Heart left ventricle (tissue), 16 donors: ENCODE measurements at regions not wholly inside any gene's neighbourhood (a gene's known extent, or its start where the extent isn't known, plus 50 kb on each side); places are given as distances from the start of the nearest gene placed in this dataset.

ENCODE experiments used
- ATAC-seq, 4 donors: fragments of 200-7000 bp; cut with Tn5 transposase; one replicate each; pipeline ENCODE4 v1.9.1; 2020 to 2022; ENCODE audit warnings: moderate library complexity in 4 of 4, mild to moderate bottlenecking in 3 of 4, moderate number of reproducible peaks in 1 of 4
- DNase-seq, 5 donors: peaks; one replicate each; pipeline ENCODE4 v3.0.0-alpha.2; 2020
- H3K27ac ChIP-seq, 12 donors: fragments of 200-600 bp; sonication (generic) in 4 of 12; one replicate each; pipeline versions ENCODE4 v1.5.0 to v1.8.0; 2016 to 2022; ENCODE audit warnings: mild to moderate bottlenecking in 2 of 12
- H3K27me3 ChIP-seq, 9 donors: fragments of 200-600 bp; sonication (generic) in 2 of 9; one replicate each; pipeline versions ENCODE4 v1.5.1 to v1.8.0; 2016 to 2022; ENCODE audit warnings: mild to moderate bottlenecking in 3 of 9
- H3K36me3 ChIP-seq, 9 donors: fragments of 200-600 bp; sonication (generic) in 2 of 9; one replicate each; pipeline versions ENCODE4 v1.5.0 to v1.8.0; 2018 to 2022; ENCODE audit warnings: mild to moderate bottlenecking in 2 of 9
- H3K4me1 ChIP-seq, 12 donors: fragments of 200-600 bp; sonication (generic) in 4 of 12; one replicate each; pipeline versions ENCODE4 v1.5.0 to v1.8.0; 2016 to 2022; ENCODE audit warnings: mild to moderate bottlenecking in 3 of 12
- H3K4me3 ChIP-seq, 12 donors: fragments of 200-600 bp; sonication (generic) in 4 of 12; one replicate each; pipeline versions ENCODE4 v1.5.0 to v1.8.0; 2017 to 2022; ENCODE audit warnings: mild to moderate bottlenecking in 9 of 12, moderate library complexity in 4 of 12
- H3K9me3 ChIP-seq, 12 donors: fragments of 200-600 bp; sonication (generic) in 4 of 12; one replicate each; pipeline versions ENCODE4 v1.5.0 to v1.8.0; 2016 to 2022; ENCODE audit warnings: mild to moderate bottlenecking in 1 of 12
- POLR2A ChIP-seq, 2 donors: fragments of 450-650 bp; IDR thresholded peaks; one replicate each; pipeline ENCODE4 v1.6.1; 2017; ENCODE audit warnings: antibody characterized with exemption in 2 of 2, mild to moderate bottlenecking in 2 of 2, moderate library complexity in 2 of 2
- WGBS, 4 donors: extraction: QIAGEN DNeasy Blood & Tissue Kit in 2 of 4; methylation state at CpG; one replicate each; pipeline versions ENCODE4 v1.1.5 to v1.1.7; 2013 to 2018; 5-methylcytosine and 5-hydroxymethylcytosine counted together
- intact Hi-C, 10 donors: fragments of 100-400 bp; cut with DNase I; formaldehyde crosslinking; loops; one replicate each; pipeline versions ENCODE4 v1.11.1 to v1.14.2; 2022
- TF ChIP-seq, protein P1 (sequence below), 12 donors: fragments of 200-600 bp; sonication (generic) in 4 of 12; IDR thresholded peaks; one replicate each; pipeline versions ENCODE4 v1.5.0 to v1.8.0; 2018 to 2022; ENCODE audit warnings: antibody characterized with exemption in 12 of 12, mild to moderate bottlenecking in 5 of 12
- donor health status: ischemic (EF 13 %, LVEDD 7.1; RV severe dilation, severe dysfunction).
- donor health status: healthy with polysubstance abuse.
- donor health status: DM: no; HTN: yes; CAD: no.
- donor health status: DM: no; HTN: no; CAD: no.
- donor health status: ischemic (EF 25% LVEDD 6.9; RV normal size, moderate dysfunction).
- donor health status: ischemic (EF 25% LVEDD 5.7; RV mildly dilated, moderate dysfunction).
- donor health status: healthy.
- donor health status: DM: yes; HTN: yes; CAD: no.
- donor health status: ischemic (EF 35%, LVEDD 5.7; RV mildly dilated, moderate dysfunction).
- donor health status: nonischemic (EF 11% LVEDD 7.7; RV severe dilation, severe dysfunction).
- donor health status: DM: yes; HTN: yes; CAD: no.
- donor health status: PGD.
- donor health status: ischemic (EF 29% LVEDD 5.4; RV normal size, mild dysfunction).
- donor health status: nonischemic (EF 23%, LVEDD 6.1; RV moderate dilation, normal function).

DNA sequence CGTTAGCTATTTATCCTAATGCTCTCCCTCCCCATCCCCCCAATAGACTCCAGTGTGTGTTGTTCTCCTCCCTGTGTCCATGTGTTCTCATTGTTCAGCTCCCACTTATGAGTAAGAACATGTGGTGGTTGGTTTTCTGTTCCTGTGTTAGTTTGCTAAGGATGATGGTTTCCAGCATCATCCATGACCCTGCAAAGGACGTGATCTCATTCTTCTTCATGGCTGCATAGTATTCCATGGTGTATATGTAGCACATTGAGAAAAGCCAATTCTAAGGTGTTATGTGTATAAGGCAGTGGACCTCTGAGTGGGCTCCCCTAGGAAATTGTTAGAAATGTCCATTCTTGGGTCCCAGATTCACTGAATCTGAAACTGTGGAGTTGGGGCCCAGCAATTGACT is 103.1 kb upstream of the MYO10 start:
- H3K27ac ChIP-seq, result no peak overlapping the region
- H3K4me3 ChIP-seq, result no peak overlapping the region
- H3K36me3 ChIP-seq, result no peaks in the 10 kb centered on the region
- H3K27me3 ChIP-seq, result no peaks in the 10 kb centered on the region
- ATAC-seq (no peak), DNase-seq (no peak)
- intact Hi-C loops, result no loop called here
- TF ChIP-seq, protein P1, sequence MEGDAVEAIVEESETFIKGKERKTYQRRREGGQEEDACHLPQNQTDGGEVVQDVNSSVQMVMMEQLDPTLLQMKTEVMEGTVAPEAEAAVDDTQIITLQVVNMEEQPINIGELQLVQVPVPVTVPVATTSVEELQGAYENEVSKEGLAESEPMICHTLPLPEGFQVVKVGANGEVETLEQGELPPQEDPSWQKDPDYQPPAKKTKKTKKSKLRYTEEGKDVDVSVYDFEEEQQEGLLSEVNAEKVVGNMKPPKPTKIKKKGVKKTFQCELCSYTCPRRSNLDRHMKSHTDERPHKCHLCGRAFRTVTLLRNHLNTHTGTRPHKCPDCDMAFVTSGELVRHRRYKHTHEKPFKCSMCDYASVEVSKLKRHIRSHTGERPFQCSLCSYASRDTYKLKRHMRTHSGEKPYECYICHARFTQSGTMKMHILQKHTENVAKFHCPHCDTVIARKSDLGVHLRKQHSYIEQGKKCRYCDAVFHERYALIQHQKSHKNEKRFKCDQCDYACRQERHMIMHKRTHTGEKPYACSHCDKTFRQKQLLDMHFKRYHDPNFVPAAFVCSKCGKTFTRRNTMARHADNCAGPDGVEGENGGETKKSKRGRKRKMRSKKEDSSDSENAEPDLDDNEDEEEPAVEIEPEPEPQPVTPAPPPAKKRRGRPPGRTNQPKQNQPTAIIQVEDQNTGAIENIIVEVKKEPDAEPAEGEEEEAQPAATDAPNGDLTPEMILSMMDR (IDR thresholded peaks at IDR 0.05), result no peak
- no peak for TF ChIP-seq POLR2A (IDR thresholded peaks at IDR 0.05)
- peaks cover 0 to 10% (median 0%) of the 10 kb centered on the region in 12 donors for H3K4me1 ChIP-seq
- H3K9me3 ChIP-seq, result no peaks in the 10 kb centered on the region
- WGBS, 4 donors, result 88 to 100% (median 91%) methylated on average over 2 of the region's 2 CpGs

DNA sequence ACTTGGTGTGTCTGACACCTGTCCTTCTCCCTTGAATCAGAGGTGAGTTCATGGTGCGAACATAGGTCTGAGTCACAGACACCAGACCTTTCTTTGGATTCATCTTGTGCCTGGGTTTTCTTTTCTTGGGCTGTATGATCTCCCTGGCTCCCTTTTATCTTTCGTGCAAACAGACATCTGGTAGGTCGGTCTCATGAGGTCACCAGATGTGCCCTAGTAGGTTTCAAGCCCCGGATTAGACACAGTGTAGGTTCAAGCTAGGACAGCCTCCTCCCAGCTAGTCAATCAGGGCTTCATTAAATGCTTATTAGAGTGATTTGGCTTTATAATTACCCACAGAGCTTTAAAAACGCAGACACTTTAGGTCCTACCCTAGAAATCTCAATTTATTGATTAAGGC is 106.0 kb upstream of the MYO10 start:
- WGBS, 4 donors, result 82 to 86% (median 83%) methylated on average over 5 of the region's 5 CpGs
- intact Hi-C loops, result loop anchor here in 1 of 10 donors (10.0 kb wide), 1 partner anchor 107 kb away; the partner anchor contains the start of gene MYO10
- Histone ChIP-seq H3K4me3 (no peak overlapping the region), H3K9me3 (no peaks in the 10 kb centered on the region), H3K36me3 (no peaks in the 10 kb centered on the region), H3K27ac (no peak overlapping the region), H3K27me3 (no peaks in the 10 kb centered on the region), H3K4me1 (peaks cover 0 to 10% (median 0%) of the 10 kb centered on the region in 12 donors)
- ATAC-seq, result no peak
- no peak for DNase-seq
- TF ChIP-seq, protein P1 (IDR thresholded peaks at IDR 0.05), result no peak
- no peak for TF ChIP-seq POLR2A (IDR thresholded peaks at IDR 0.05)

DNA sequence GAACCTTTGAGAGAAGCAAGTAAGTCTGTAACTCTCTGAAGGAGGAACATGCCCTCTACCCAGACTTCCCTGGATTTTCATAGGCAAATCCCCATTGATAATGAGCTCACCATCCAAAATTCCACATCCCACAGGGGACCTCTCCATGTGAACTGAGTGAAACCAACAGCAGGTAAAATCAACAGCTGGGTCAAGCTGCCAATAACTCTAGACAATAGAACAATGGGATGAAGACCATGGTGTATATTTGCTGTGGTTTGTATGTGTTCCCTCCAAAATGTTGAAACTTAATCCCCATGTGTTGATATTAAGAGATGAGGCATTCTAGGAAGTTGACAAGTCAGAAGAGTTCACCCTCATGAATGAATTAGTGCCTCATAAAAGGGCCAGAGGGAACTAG is 110.2 kb upstream of the MYO10 start:
- Histone ChIP-seq H3K9me3 (no peaks in the 10 kb centered on the region), H3K4me1 (peaks cover 0 to 17% (median 0%) of the 10 kb centered on the region in 12 donors), H3K27ac (no peak overlapping the region), H3K4me3 (no peak overlapping the region), H3K27me3 (no peaks in the 10 kb centered on the region), H3K36me3 (no peaks in the 10 kb centered on the region)
- no peak for DNase-seq
- TF ChIP-seq, protein P1 (IDR thresholded peaks at IDR 0.05), result no peak
- TF ChIP-seq POLR2A (IDR thresholded peaks at IDR 0.05), result no peak
- intact Hi-C loops, result loop anchor here in 1 of 10 donors (10.0 kb wide), 1 partner anchor 112 kb away; the partner anchor contains the start of gene MYO10
- ATAC-seq, result no peak

DNA sequence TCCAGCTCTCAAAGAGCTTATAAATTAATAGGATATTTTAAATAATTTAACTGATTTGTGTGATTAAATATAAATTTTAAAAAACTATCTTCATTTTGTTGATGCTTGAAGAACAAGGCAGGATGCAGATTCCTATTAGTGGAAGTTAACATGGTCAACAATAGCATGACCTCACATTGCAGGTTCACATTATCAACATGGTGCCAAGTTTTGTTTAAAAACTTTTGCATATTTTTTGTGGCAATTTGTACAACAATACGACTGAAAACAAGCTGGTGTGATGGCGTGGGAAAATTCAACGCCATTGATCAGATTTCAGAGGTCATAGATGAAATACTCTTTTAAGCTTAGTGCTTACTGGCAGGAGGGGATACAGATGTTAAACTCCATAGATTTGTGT is 114.1 kb upstream of the MYO10 start:
- peak overlapping the region in 5 of 12 donors; percentile 20 to 55 (median 44) for H3K27ac ChIP-seq
- intact Hi-C loops, result no loop called here
- TF ChIP-seq, protein P1 (IDR thresholded peaks at IDR 0.05), result no peak
- no peak for TF ChIP-seq POLR2A (IDR thresholded peaks at IDR 0.05)

More for the DNA sequence above, 114.1 kb upstream of the MYO10 start:
- Histone ChIP-seq H3K4me1 (peaks cover 0 to 17% (median 0%) of the 10 kb centered on the region in 12 donors), H3K36me3 (no peaks in the 10 kb centered on the region), H3K9me3 (no peaks in the 10 kb centered on the region), H3K27me3 (no peaks in the 10 kb centered on the region), H3K4me3 (no peak overlapping the region)
- 55 to 79% (median 70%) methylated on average over 3 of the region's 3 CpGs for WGBS, 4 donors
- ATAC-seq, result no peak
- DNase-seq, result no peak
